HepG2 (cell line): ENCODE measurements at regions not wholly inside any gene's neighbourhood (a gene's known extent, or its start where the extent isn't known, plus 50 kb on each side); places are given as distances from the start of the nearest gene placed in this dataset.

ENCODE experiments used
- ATF4 ChIP-seq, 2 experiments: fragments of 450-650 bp in 1 of 2; sonication (generic) in 1 of 2; formaldehyde crosslinking; IDR thresholded peaks; 2 replicates each; pipeline versions ENCODE4 v1.5.0 to v1.8.0; 2020 to 2022; ENCODE audit warnings: mild to moderate bottlenecking in 1 of 2, missing genetic modification reagents in 1 of 2
- CEBPG ChIP-seq: IDR thresholded peaks from 2 replicates; pipeline ENCODE4 v1.6.1; 2016
- CREM ChIP-seq, 2 experiments: sonication (generic) in 1 of 2; formaldehyde crosslinking in 1 of 2; IDR thresholded peaks; 2 replicates each; pipeline versions ENCODE4 v1.4.0 to v1.6.1; 2016 to 2020; ENCODE audit warnings: antibody characterized with exemption in 1 of 2, mild to moderate bottlenecking in 1 of 2, missing genetic modification reagents in 1 of 2
- CSRNP2 ChIP-seq: sonication (generic); formaldehyde crosslinking; conservative IDR thresholded peaks from 2 replicates; pipeline ENCODE4 v1.8.0; 2022; ENCODE audit warnings: low read depth, missing genetic modification reagents
- FOXK1 ChIP-seq: sonication (generic); formaldehyde crosslinking; IDR thresholded peaks from 2 replicates; pipeline ENCODE4 v1.4.0; 2020; ENCODE audit warnings: low read depth, missing genetic modification reagents, borderline replicate concordance
- FOXM1 ChIP-seq: sonication (generic); formaldehyde crosslinking; IDR thresholded peaks from 2 replicates; pipeline ENCODE4 v1.5.0; 2020; ENCODE audit warnings: missing genetic modification reagents
- HNF4G ChIP-seq, 2 experiments: sonication (generic) in 1 of 2; formaldehyde crosslinking in 1 of 2; IDR thresholded peaks; 2 replicates each; pipeline versions ENCODE4 v1.4.0 to v1.6.1; 2011 to 2020; ENCODE audit warnings: borderline replicate concordance in 2 of 2, low read depth in 2 of 2, mild to moderate bottlenecking in 2 of 2, low read length in 1 of 2, missing genetic modification reagents in 1 of 2, moderate library complexity in 1 of 2
- KDM4B ChIP-seq: sonication (generic); formaldehyde crosslinking; IDR thresholded peaks from 2 replicates; pipeline ENCODE4 v1.4.0; 2020; ENCODE audit warnings: missing genetic modification reagents
- MAFF ChIP-seq: IDR thresholded peaks from 2 replicates; pipeline ENCODE4 v1.6.1; 2011; ENCODE audit warnings: low read depth, low read length, improper control_type of control experiment
- RARA ChIP-seq: IDR thresholded peaks from 2 replicates; pipeline ENCODE4 v1.6.1; 2016; ENCODE audit warnings: missing genetic modification reagents, missing compliant biosample characterization
- USF2 ChIP-seq, 2 experiments: sonication (generic) in 1 of 2; formaldehyde crosslinking in 1 of 2; IDR thresholded peaks; 2 replicates each; pipeline versions ENCODE4 v1.5.1 to v1.6.1; 2011 to 2020; ENCODE audit warnings: borderline replicate concordance in 1 of 2, low read depth in 1 of 2, low read length in 1 of 2, mild to moderate bottlenecking in 1 of 2, missing genetic modification reagents in 1 of 2, moderate library complexity in 1 of 2
- YEATS2 ChIP-seq: sonication (generic); formaldehyde crosslinking; IDR thresholded peaks from 2 replicates; pipeline ENCODE4 v1.4.0; 2020; ENCODE audit warnings: missing genetic modification reagents, borderline replicate concordance
- ZBTB37 ChIP-seq: sonication (generic); formaldehyde crosslinking; IDR thresholded peaks from 2 replicates; pipeline ENCODE4 v1.4.0; 2020; ENCODE audit warnings: mild to moderate bottlenecking, missing genetic modification reagents
- ZGPAT ChIP-seq: IDR thresholded peaks from 2 replicates; pipeline ENCODE4 v1.6.1; 2016; ENCODE audit warnings: mild to moderate bottlenecking
- ZNF121 ChIP-seq: sonication (generic); formaldehyde crosslinking; IDR thresholded peaks from 2 replicates; pipeline ENCODE4 v1.5.0; 2020; ENCODE audit warnings: mild to moderate bottlenecking, missing genetic modification reagents
- ZNF350 ChIP-seq: sonication (generic); formaldehyde crosslinking; IDR thresholded peaks from 2 replicates; pipeline ENCODE4 v1.4.0; 2020; ENCODE audit warnings: mild to moderate bottlenecking, low read depth, missing genetic modification reagents, borderline replicate concordance
- ZSCAN31 ChIP-seq: sonication (generic); formaldehyde crosslinking; IDR thresholded peaks from 2 replicates; pipeline ENCODE4 v1.5.0; 2020; ENCODE audit warnings: low read depth, mild to moderate bottlenecking, missing genetic modification reagents

- TF ChIP-seq ZSCAN31 (CRISPR knock-in tag) (no peak), FOXK1 (peak; percentile 53; the same call in 1 of the 2 replicates), ATF4 (CRISPR knock-in tag; IDR thresholded peaks at IDR 0.05) (peak in 1 of 2 experiments; percentile 75; a peak in 1 of 4 replicates), ZNF350 (CRISPR knock-in tag) (no peak), ZGPAT (CRISPR knock-in tag) (peak; percentile 48; the same call in 1 of the 2 replicates), CSRNP2 (CRISPR knock-in tag) (no peak), KDM4B (CRISPR knock-in tag) (no peak), RARA (peak; percentile 48), HNF4G (IDR thresholded peaks at IDR 0.05; ENCODE audit: borderline replicate concordance, low read depth, low read length) (peak; percentile 76), HNF4G (CRISPR knock-in tag; IDR thresholded peaks at IDR 0.05; ENCODE audit: borderline replicate concordance, low read depth) (no peak; the same call in 1 of the 2 replicates), ZNF121 (CRISPR knock-in tag) (no peak), FOXM1 (CRISPR knock-in tag) (no peak), ZBTB37 (no peak), CEBPG (CRISPR knock-in tag) (peak; percentile 76), CREM (IDR thresholded peaks at IDR 0.05) (no peak), CREM (CRISPR knock-in tag; IDR thresholded peaks at IDR 0.05) (no peak), MAFF (peak; percentile 93), USF2 (IDR thresholded peaks at IDR 0.05; ENCODE audit: low read depth, low read length) (peak; percentile 49; the same call in 1 of the 2 replicates), USF2 (CRISPR knock-in tag; IDR thresholded peaks at IDR 0.05; ENCODE audit: borderline replicate concordance) (peak; percentile 71; the same call in 1 of the 2 replicates), YEATS2 (CRISPR knock-in tag) (peak; percentile 55; the same call in 1 of the 2 replicates)
These were observed 185.8 kb upstream of the TENT5A start (continued) for GRCh38 chr6:81938014-81938856.
